WTC11 (cell line): ENCODE measurements at regions not wholly inside any gene's neighbourhood (a gene's known extent, or its start where the extent isn't known, plus 50 kb on each side); places are given as distances from the start of the nearest gene placed in this dataset.

Experiments
- ATAC-seq: fragments of 200-7000 bp; cut with Tn5 transposase; 2 replicates; pipeline ENCODE4 v1.10.0; 2021; ENCODE audit warnings: mild to moderate bottlenecking, moderate library complexity
- CTCF ChIA-PET: fragments of 300-600 bp; sonication (Branson Sonifier 250); formaldehyde crosslinking; loops from one replicate; lab custom pipeline; 2021; ENCODE audit warnings: antibody characterized with exemption; lab: Charles Lee
- POLR2A ChIA-PET: fragments of 350-600 bp; sonication (Branson Sonifier 250); formaldehyde crosslinking; loops from one replicate; lab custom pipeline; 2021; ENCODE audit warnings: antibody characterized with exemption; lab: Charles Lee
- DNase-seq: peaks from one replicate; pipeline ENCODE4 v3.0.0; 2021; ENCODE audit warnings: low spot score
- H3K27ac Mint-ChIP-seq: 2 replicates; pipeline ENCODE4 v1.8.0; 2021; ENCODE audit warnings: mixed read lengths
- H3K27me3 Mint-ChIP-seq: 2 replicates; pipeline ENCODE4 v1.8.0; 2021; ENCODE audit warnings: low read depth, mild to moderate bottlenecking, moderate library complexity, mixed read lengths
- H3K36me3 Mint-ChIP-seq: 2 replicates; pipeline ENCODE4 v1.8.0; 2021; ENCODE audit warnings: mixed read lengths
- H3K4me1 Mint-ChIP-seq: 2 replicates; pipeline ENCODE4 v1.8.0; 2022; ENCODE audit warnings: mixed read lengths
- H3K4me3 Mint-ChIP-seq: 2 replicates; pipeline ENCODE4 v1.8.0; 2021; ENCODE audit warnings: mild to moderate bottlenecking, moderate library complexity, mixed read lengths
- H3K9me3 Mint-ChIP-seq: 2 replicates; pipeline ENCODE4 v1.8.0; 2021; ENCODE audit warnings: mixed read lengths
- CREB1 ChIP-seq: sonication (generic); formaldehyde crosslinking; IDR thresholded peaks from 2 replicates; pipeline ENCODE4 v1.8.0; 2023; ENCODE audit warnings: mild to moderate bottlenecking, missing genetic modification reagents
- CTCF ChIP-seq: fragments of 200-600 bp; IDR thresholded peaks from 2 replicates; pipeline ENCODE4 v1.8.0; 2022; ENCODE audit warnings: antibody characterized with exemption
- E2F5 ChIP-seq: sonication (generic); formaldehyde crosslinking; IDR thresholded peaks from 2 replicates; pipeline ENCODE4 v1.8.1; 2022; ENCODE audit warnings: mild to moderate bottlenecking, moderate library complexity, missing genetic modification reagents
- ESRRA ChIP-seq: sonication (generic); formaldehyde crosslinking; IDR thresholded peaks from 2 replicates; pipeline ENCODE4 v1.8.1; 2022; ENCODE audit warnings: mild to moderate bottlenecking, missing genetic modification reagents, borderline replicate concordance
- ETV6 ChIP-seq: sonication (generic); formaldehyde crosslinking; IDR thresholded peaks from 2 replicates; pipeline ENCODE4 v1.8.1; 2022; ENCODE audit warnings: mild to moderate bottlenecking, missing genetic modification reagents
- IRF2 ChIP-seq: sonication (generic); formaldehyde crosslinking; IDR thresholded peaks from 2 replicates; pipeline ENCODE4 v1.8.0; 2022; ENCODE audit warnings: low read depth, missing genetic modification reagents, borderline replicate concordance
- PREB ChIP-seq: sonication (generic); formaldehyde crosslinking; IDR thresholded peaks from 2 replicates; pipeline ENCODE4 v1.8.1; 2022; ENCODE audit warnings: mild to moderate bottlenecking, missing genetic modification reagents, moderate library complexity, borderline replicate concordance
- PRRX2 ChIP-seq: fragments of 250-450 bp; sonication (Bioruptor Pico); IDR thresholded peaks from 2 replicates; pipeline ENCODE4 v1.8.0; 2021; ENCODE audit warnings: mild to moderate bottlenecking
- RORB ChIP-seq: fragments of 250-450 bp; sonication (Bioruptor Pico); IDR thresholded peaks from 2 replicates; pipeline ENCODE4 v1.9.0; 2021; ENCODE audit warnings: mild to moderate bottlenecking
- SMAD4 ChIP-seq: sonication (generic); formaldehyde crosslinking; IDR thresholded peaks from 2 replicates; pipeline ENCODE4 v1.8.0; 2022; ENCODE audit warnings: mild to moderate bottlenecking, missing genetic modification reagents
- TEAD4 ChIP-seq: sonication (generic); formaldehyde crosslinking; IDR thresholded peaks from 2 replicates; pipeline ENCODE4 v1.8.0; 2022; ENCODE audit warnings: mild to moderate bottlenecking, missing genetic modification reagents
- TP53 ChIP-seq: sonication (generic); formaldehyde crosslinking; IDR thresholded peaks from 2 replicates; pipeline ENCODE4 v1.8.1; 2023; ENCODE audit warnings: mild to moderate bottlenecking, missing genetic modification reagents
- ZNF232 ChIP-seq: sonication (generic); formaldehyde crosslinking; IDR thresholded peaks from 2 replicates; pipeline ENCODE4 v1.8.0; 2022; ENCODE audit warnings: mild to moderate bottlenecking, missing genetic modification reagents
- ZSCAN18 ChIP-seq: fragments of 250-450 bp; sonication (Bioruptor Pico); IDR thresholded peaks from 2 replicates; pipeline ENCODE4 v2.1.2; 2022; ENCODE audit warnings: mild to moderate bottlenecking, moderate library complexity
- TF ChIP-seq, protein P1 (sequence below): sonication (generic); formaldehyde crosslinking; conservative IDR thresholded peaks from 2 replicates; pipeline ENCODE4 v1.8.1; 2023; ENCODE audit warnings: mild to moderate bottlenecking, low read depth, missing genetic modification reagents, moderate library complexity
- TF ChIP-seq, protein P2 (sequence below): sonication (generic); formaldehyde crosslinking; conservative IDR thresholded peaks from 2 replicates; pipeline ENCODE4 v1.8.1; 2022; ENCODE audit warnings: mild to moderate bottlenecking, missing genetic modification reagents
- TF ChIP-seq, protein P3 (sequence below): fragments of 250-450 bp; sonication (Bioruptor Pico); IDR thresholded peaks from 2 replicates; pipeline ENCODE4 v1.9.0; 2021; ENCODE audit warnings: moderate library complexity, mild to moderate bottlenecking, inconsistent platforms, borderline replicate concordance
- TF ChIP-seq, protein P4 (sequence below): sonication (generic); formaldehyde crosslinking; IDR thresholded peaks from 2 replicates; pipeline ENCODE4 v1.8.0; 2022; ENCODE audit warnings: mild to moderate bottlenecking, missing genetic modification reagents
- TF ChIP-seq, protein P5 (sequence below): sonication (generic); formaldehyde crosslinking; IDR thresholded peaks from 2 replicates; pipeline ENCODE4 v1.8.0; 2022; ENCODE audit warnings: missing genetic modification reagents

- no peaks in the 10 kb centered on the region for H3K36me3 Mint-ChIP-seq
- H3K27ac Mint-ChIP-seq, result no peak overlapping the region
- ChIA-PET CTCF (no interaction called here), POLR2A (no interaction called here)
- H3K9me3 Mint-ChIP-seq, result 0 out of 2 replicates have a peak, but pooled peaks cover under 1% of the 10 kb centered on the region
- DNase-seq (no peak), ATAC-seq (no peak)
- TF ChIP-seq, protein P1, sequence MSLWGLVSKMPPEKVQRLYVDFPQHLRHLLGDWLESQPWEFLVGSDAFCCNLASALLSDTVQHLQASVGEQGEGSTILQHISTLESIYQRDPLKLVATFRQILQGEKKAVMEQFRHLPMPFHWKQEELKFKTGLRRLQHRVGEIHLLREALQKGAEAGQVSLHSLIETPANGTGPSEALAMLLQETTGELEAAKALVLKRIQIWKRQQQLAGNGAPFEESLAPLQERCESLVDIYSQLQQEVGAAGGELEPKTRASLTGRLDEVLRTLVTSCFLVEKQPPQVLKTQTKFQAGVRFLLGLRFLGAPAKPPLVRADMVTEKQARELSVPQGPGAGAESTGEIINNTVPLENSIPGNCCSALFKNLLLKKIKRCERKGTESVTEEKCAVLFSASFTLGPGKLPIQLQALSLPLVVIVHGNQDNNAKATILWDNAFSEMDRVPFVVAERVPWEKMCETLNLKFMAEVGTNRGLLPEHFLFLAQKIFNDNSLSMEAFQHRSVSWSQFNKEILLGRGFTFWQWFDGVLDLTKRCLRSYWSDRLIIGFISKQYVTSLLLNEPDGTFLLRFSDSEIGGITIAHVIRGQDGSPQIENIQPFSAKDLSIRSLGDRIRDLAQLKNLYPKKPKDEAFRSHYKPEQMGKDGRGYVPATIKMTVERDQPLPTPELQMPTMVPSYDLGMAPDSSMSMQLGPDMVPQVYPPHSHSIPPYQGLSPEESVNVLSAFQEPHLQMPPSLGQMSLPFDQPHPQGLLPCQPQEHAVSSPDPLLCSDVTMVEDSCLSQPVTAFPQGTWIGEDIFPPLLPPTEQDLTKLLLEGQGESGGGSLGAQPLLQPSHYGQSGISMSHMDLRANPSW (CRISPR knock-in tag), result no peak
- TF ChIP-seq SMAD4 (CRISPR knock-in tag) (no peak), RORB (CRISPR knock-in tag) (no peak)
- H3K4me3 Mint-ChIP-seq, result no peak overlapping the region
- no peaks in the 10 kb centered on the region for H3K27me3 Mint-ChIP-seq
- H3K4me1 Mint-ChIP-seq, result no peaks in the 10 kb centered on the region
Measured at GRCh38 chr2:67145851-67146250, 251.3 kb upstream of the ETAA1 start.

GRCh38 chr2:67156796-67157195 is 240.3 kb upstream of the ETAA1 start:
- Mint-ChIP-seq H3K9me3 (peaks cover 15% of the 10 kb centered on the region), H3K4me3 (no peak overlapping the region), H3K36me3 (no peaks in the 10 kb centered on the region), H3K4me1 (no peaks in the 10 kb centered on the region), H3K27me3 (no peaks in the 10 kb centered on the region), H3K27ac (no peak overlapping the region)
- ATAC-seq (no peak), DNase-seq (no peak)
- CTCF ChIA-PET, result interaction anchor here (1.3 kb wide), 1 partner anchor 8 kb away, joined by 3 read pairs; no protein-coding TSS in a partner anchor
- POLR2A ChIA-PET, result no interaction called here
- TF ChIP-seq E2F5 (no peak), TP53 (no peak), ESRRA (CRISPR knock-in tag) (no peak), PRRX2 (CRISPR knock-in tag) (no peak), ETV6 (no peak), IRF2 (no peak), CTCF (no peak), CREB1 (CRISPR knock-in tag) (no peak), ZSCAN18 (CRISPR knock-in tag) (no peak), TEAD4 (no peak), ZNF232 (CRISPR knock-in tag) (no peak), PREB (CRISPR knock-in tag) (no peak)
- TF ChIP-seq, protein P2, sequence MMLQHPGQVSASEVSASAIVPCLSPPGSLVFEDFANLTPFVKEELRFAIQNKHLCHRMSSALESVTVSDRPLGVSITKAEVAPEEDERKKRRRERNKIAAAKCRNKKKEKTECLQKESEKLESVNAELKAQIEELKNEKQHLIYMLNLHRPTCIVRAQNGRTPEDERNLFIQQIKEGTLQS, result no peak
- TF ChIP-seq, protein P3, sequence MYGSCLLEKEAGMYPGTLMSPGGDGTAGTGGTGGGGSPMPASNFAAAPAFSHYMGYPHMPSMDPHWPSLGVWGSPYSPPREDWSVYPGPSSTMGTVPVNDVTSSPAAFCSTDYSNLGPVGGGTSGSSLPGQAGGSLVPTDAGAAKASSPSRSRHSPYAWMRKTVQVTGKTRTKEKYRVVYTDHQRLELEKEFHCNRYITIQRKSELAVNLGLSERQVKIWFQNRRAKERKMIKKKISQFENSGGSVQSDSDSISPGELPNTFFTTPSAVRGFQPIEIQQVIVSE, result no peak
- TF ChIP-seq, protein P4, sequence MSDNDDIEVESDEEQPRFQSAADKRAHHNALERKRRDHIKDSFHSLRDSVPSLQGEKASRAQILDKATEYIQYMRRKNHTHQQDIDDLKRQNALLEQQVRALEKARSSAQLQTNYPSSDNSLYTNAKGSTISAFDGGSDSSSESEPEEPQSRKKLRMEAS (CRISPR knock-in tag), result no peak
- TF ChIP-seq, protein P1 (CRISPR knock-in tag), result no peak
- TF ChIP-seq, protein P5, sequence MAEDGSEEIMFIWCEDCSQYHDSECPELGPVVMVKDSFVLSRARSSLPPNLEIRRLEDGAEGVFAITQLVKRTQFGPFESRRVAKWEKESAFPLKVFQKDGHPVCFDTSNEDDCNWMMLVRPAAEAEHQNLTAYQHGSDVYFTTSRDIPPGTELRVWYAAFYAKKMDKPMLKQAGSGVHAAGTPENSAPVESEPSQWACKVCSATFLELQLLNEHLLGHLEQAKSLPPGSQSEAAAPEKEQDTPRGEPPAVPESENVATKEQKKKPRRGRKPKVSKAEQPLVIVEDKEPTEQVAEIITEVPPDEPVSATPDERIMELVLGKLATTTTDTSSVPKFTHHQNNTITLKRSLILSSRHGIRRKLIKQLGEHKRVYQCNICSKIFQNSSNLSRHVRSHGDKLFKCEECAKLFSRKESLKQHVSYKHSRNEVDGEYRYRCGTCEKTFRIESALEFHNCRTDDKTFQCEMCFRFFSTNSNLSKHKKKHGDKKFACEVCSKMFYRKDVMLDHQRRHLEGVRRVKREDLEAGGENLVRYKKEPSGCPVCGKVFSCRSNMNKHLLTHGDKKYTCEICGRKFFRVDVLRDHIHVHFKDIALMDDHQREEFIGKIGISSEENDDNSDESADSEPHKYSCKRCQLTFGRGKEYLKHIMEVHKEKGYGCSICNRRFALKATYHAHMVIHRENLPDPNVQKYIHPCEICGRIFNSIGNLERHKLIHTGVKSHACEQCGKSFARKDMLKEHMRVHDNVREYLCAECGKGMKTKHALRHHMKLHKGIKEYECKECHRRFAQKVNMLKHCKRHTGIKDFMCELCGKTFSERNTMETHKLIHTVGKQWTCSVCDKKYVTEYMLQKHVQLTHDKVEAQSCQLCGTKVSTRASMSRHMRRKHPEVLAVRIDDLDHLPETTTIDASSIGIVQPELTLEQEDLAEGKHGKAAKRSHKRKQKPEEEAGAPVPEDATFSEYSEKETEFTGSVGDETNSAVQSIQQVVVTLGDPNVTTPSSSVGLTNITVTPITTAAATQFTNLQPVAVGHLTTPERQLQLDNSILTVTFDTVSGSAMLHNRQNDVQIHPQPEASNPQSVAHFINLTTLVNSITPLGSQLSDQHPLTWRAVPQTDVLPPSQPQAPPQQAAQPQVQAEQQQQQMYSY (CRISPR knock-in tag), result no peak
